Heart right ventricle (tissue), 16 donors: ENCODE measurements at regions not wholly inside any gene's neighbourhood (a gene's known extent, or its start where the extent isn't known, plus 50 kb on each side); places are given as distances from the start of the nearest gene placed in this dataset.

Experiments
- ATAC-seq, 8 donors: fragments of 200-7000 bp; cut with Tn5 transposase; one replicate each; pipeline ENCODE4 v1.9.1; 2020; ENCODE audit warnings: mild to moderate bottlenecking in 8 of 8, moderate library complexity in 8 of 8, moderate number of reproducible peaks in 1 of 8
- DNase-seq, 2 donors: peaks; one replicate each; pipeline ENCODE4 v3.0.0-alpha.2; 2020
- H3K27ac ChIP-seq, 10 donors: fragments of 200-600 bp; sonication (generic) in 2 of 10; one replicate each; pipeline versions ENCODE4 v1.5.0 to v1.8.0; 2020 to 2022; ENCODE audit warnings: mild to moderate bottlenecking in 3 of 10
- H3K27me3 ChIP-seq, 7 donors: fragments of 200-600 bp; one replicate each; pipeline ENCODE4 v1.8.0; 2021 to 2022; ENCODE audit warnings: mild to moderate bottlenecking in 2 of 7
- H3K36me3 ChIP-seq, 9 donors: fragments of 200-600 bp; sonication (generic) in 1 of 9; one replicate each; pipeline versions ENCODE4 v1.5.0 to v1.8.0; 2020 to 2022; ENCODE audit warnings: mild to moderate bottlenecking in 2 of 9
- H3K4me1 ChIP-seq, 9 donors: fragments of 200-600 bp; sonication (generic) in 1 of 9; one replicate each; pipeline versions ENCODE4 v1.5.0 to v1.8.0; 2020 to 2022; ENCODE audit warnings: mild to moderate bottlenecking in 4 of 9
- H3K4me3 ChIP-seq, 10 donors: fragments of 200-600 bp; sonication (generic) in 2 of 10; one replicate each; pipeline versions ENCODE4 v1.5.0 to v1.8.0; 2020 to 2022; ENCODE audit warnings: mild to moderate bottlenecking in 7 of 10, moderate library complexity in 2 of 10
- H3K9me3 ChIP-seq, 11 donors: fragments of 200-600 bp in 10 of 11; sonication (generic) in 2 of 11; one replicate each; pipeline versions ENCODE4 v1.5.0 to v1.8.0; 2013 to 2022; ENCODE audit warnings: mild to moderate bottlenecking in 2 of 11, control low read depth in 1 of 11, moderate library complexity in 1 of 11
- CTCF ChIP-seq, 9 donors: fragments of 200-600 bp; sonication (generic) in 2 of 9; IDR thresholded peaks; one replicate each; pipeline versions ENCODE4 v1.5.0 to v1.8.0; 2021 to 2022; ENCODE audit warnings: antibody characterized with exemption in 9 of 9, mild to moderate bottlenecking in 5 of 9, moderate library complexity in 1 of 9
- WGBS, 2 donors: extraction: QIAGEN DNeasy Blood & Tissue Kit; methylation state at CpG; one replicate each; pipeline ENCODE4 v1.1.7; 2013; ENCODE audit warnings: inconsistent platforms in 1 of 2; 5-methylcytosine and 5-hydroxymethylcytosine counted together
- intact Hi-C, 10 donors: fragments of 100-400 bp; cut with DNase I; formaldehyde crosslinking; loops; one replicate each; pipeline versions ENCODE4 v1.11.1 to v1.14.2; 2022
- donor health status: Arrhythmogenic right ventricular cardiomyopathy.
- donor health status: ischemic (EF 13 %, LVEDD 7.1; RV severe dilation, severe dysfunction).
- donor health status: healthy with polysubstance abuse.
- donor health status: DM: no; HTN: yes; CAD: no.
- donor health status: DM: no; HTN: no; CAD: no.
- donor health status: ischemic (EF 25% LVEDD 6.9; RV normal size, moderate dysfunction).
- donor health status: ischemic (EF 25% LVEDD 5.7; RV mildly dilated, moderate dysfunction).
- donor health status: healthy.
- donor health status: DM: yes; HTN: yes; CAD: no.
- donor health status: Ischemic cardiomyopathy.
- donor health status: ischemic (EF 35%, LVEDD 5.7; RV mildly dilated, moderate dysfunction).
- donor health status: nonischemic (EF 11% LVEDD 7.7; RV severe dilation, severe dysfunction).
- donor health status: DM: yes; HTN: yes; CAD: no.
- donor health status: PGD.
- donor health status: ischemic (EF 29% LVEDD 5.4; RV normal size, mild dysfunction).
- donor health status: nonischemic (EF 23%, LVEDD 6.1; RV moderate dilation, normal function).

GRCh38 chr2:12326449-12327190, 390.1 kb upstream of the TRIB2 start:
- intact Hi-C loops, result loop anchor here in 3 of 10 donors (5.0 to 10.0 kb wide), 2 partner anchors 462 to 464 kb away; no protein-coding TSS in a partner anchor
- TF ChIP-seq CTCF (IDR thresholded peaks at IDR 0.05), result peak in 7 of 9 donors; percentile 9 to 40 (median 19)
- DNase-seq, result no peak
- no peaks in the 10 kb centered on the region for H3K27me3 ChIP-seq
- peak in 6 of 8 donors; percentile 31 to 72 (median 52) for ATAC-seq
- no peaks in the 10 kb centered on the region for H3K9me3 ChIP-seq
- WGBS, 2 donors, result 85 to 91% methylated on average over 12 of the region's 12 CpGs
- H3K27ac ChIP-seq, result no peak overlapping the region
- H3K4me3 ChIP-seq, result no peak overlapping the region
- no peaks in the 10 kb centered on the region for H3K36me3 ChIP-seq
- H3K4me1 ChIP-seq, result peaks cover 0 to 4% (median 0%) of the 10 kb centered on the region in 9 donors

- DNase-seq, result no peak
- TF ChIP-seq CTCF (IDR thresholded peaks at IDR 0.05), result no peak
- intact Hi-C loops, result no loop called here
- Histone ChIP-seq H3K27me3 (no peaks in the 10 kb centered on the region), H3K27ac (no peak overlapping the region), H3K4me1 (no peaks in the 10 kb centered on the region), H3K9me3 (no peaks in the 10 kb centered on the region), H3K36me3 (no peaks in the 10 kb centered on the region), H3K4me3 (no peak overlapping the region)
- 94 to 95% methylated on average over 3 of the region's 3 CpGs for WGBS, 2 donors
- no peak for ATAC-seq
These were observed 385.8 kb upstream of the TRIB2 start for GRCh38 chr2:12330916-12331315.

GRCh38 chr2:12331698-12332097, 385.0 kb upstream of the TRIB2 start:
- Histone ChIP-seq H3K9me3 (no peaks in the 10 kb centered on the region), H3K27ac (no peak overlapping the region), H3K36me3 (no peaks in the 10 kb centered on the region), H3K4me3 (no peak overlapping the region), H3K4me1 (no peaks in the 10 kb centered on the region), H3K27me3 (no peaks in the 10 kb centered on the region)
- ATAC-seq, result no peak
- 95 to 96% methylated on average over 2 of the region's 2 CpGs for WGBS, 2 donors
- DNase-seq, result no peak
- no peak for TF ChIP-seq CTCF (IDR thresholded peaks at IDR 0.05)
- intact Hi-C loops, result no loop called here

GRCh38 chr2:12333293-12333692, 383.4 kb upstream of the TRIB2 start:
- Histone ChIP-seq H3K27me3 (no peaks in the 10 kb centered on the region), H3K27ac (no peak overlapping the region), H3K4me1 (no peaks in the 10 kb centered on the region), H3K9me3 (no peaks in the 10 kb centered on the region), H3K36me3 (no peaks in the 10 kb centered on the region), H3K4me3 (no peak overlapping the region)
- TF ChIP-seq CTCF (IDR thresholded peaks at IDR 0.05), result no peak
- DNase-seq (no peak), ATAC-seq (no peak)
- intact Hi-C loops, result no loop called here
- WGBS, 2 donors, result 68 to 74% methylated on average over 2 of the region's 2 CpGs
